SK-N-SH (cell line): ENCODE measurements at regions not wholly inside any gene's neighbourhood (a gene's known extent, or its start where the extent isn't known, plus 50 kb on each side); places are given as distances from the start of the nearest gene placed in this dataset.

Experiments used
- MXI1 ChIP-seq: IDR thresholded peaks from 2 replicates; pipeline ENCODE4 v1.6.1; 2012; ENCODE audit warnings: mild to moderate bottlenecking, low read depth, low read length, improper control_type of control experiment
- RCOR1 ChIP-seq: fragments of 150-350 bp; IDR thresholded peaks from 2 replicates; pipeline ENCODE4 v1.6.1; 2017; ENCODE audit warnings: antibody characterized with exemption, low read length
- RFX5 ChIP-seq: IDR thresholded peaks from 2 replicates; pipeline ENCODE4 v1.6.1; 2012; ENCODE audit warnings: mild to moderate bottlenecking, improper control_type of control experiment, low read length
- RXRA ChIP-seq: IDR thresholded peaks from 2 replicates; pipeline ENCODE4 v1.4.0; 2012; ENCODE audit warnings: low read depth, mild to moderate bottlenecking, borderline replicate concordance
- TF ChIP-seq, protein P1 (sequence below): fragments of 200-600 bp; sonication (generic); IDR thresholded peaks from 2 replicates; pipeline ENCODE4 v1.6.1; 2017; ENCODE audit warnings: antibody characterized with exemption, mild to moderate bottlenecking, moderate library complexity

DNA sequence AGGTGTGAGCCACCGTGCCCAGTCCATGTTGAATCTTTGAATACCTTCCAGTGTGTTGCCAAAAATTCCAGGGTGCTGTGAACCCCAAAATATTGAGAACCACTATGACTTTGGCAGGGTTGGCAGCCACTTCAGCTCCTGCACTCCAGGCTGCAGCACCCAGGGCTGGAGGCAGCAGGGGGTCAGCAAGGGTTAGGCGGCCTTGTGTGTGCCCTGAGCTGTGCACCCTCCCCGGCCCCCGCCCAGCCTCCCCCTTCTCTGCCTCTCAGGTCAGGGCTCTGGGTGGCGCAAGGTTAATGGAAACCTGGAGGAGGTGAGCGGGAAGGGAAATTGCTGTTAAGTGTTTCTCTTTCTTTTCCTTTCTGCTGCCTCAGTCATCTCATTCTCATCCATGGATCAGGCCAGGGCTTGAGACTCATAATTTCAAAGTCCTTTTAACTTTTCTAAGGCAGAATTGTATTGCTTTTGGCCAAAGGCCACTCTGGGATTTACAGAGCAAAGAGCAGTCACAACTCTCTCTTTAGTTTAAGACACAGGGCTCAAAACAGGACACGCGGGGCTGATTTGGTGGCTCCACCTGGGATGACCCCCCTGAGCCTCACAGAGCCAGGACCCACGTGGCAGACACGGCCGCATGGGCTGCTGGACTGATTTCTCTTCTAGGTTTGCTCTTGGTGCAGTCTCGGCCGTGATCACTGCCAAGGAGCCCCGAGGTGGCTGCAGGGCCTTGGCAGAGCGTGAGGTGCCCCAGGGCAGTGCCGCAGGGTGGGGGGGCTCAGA lies 212.3 kb downstream of the PTPRU start:
- TF ChIP-seq MXI1 (no peak), RCOR1 (no peak), RFX5 (no peak), RXRA (no peak)
- TF ChIP-seq, protein P1, sequence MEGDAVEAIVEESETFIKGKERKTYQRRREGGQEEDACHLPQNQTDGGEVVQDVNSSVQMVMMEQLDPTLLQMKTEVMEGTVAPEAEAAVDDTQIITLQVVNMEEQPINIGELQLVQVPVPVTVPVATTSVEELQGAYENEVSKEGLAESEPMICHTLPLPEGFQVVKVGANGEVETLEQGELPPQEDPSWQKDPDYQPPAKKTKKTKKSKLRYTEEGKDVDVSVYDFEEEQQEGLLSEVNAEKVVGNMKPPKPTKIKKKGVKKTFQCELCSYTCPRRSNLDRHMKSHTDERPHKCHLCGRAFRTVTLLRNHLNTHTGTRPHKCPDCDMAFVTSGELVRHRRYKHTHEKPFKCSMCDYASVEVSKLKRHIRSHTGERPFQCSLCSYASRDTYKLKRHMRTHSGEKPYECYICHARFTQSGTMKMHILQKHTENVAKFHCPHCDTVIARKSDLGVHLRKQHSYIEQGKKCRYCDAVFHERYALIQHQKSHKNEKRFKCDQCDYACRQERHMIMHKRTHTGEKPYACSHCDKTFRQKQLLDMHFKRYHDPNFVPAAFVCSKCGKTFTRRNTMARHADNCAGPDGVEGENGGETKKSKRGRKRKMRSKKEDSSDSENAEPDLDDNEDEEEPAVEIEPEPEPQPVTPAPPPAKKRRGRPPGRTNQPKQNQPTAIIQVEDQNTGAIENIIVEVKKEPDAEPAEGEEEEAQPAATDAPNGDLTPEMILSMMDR: no peak
